Transverse colon (tissue), 3 donors: ENCODE measurements at regions not wholly inside any gene's neighbourhood (a gene's known extent, or its start where the extent isn't known, plus 50 kb on each side); places are given as distances from the start of the nearest gene placed in this dataset.

Source experiments
- CTCF ChIP-seq, 5 experiments: fragments of 200-600 bp in 3 of 5; fragments of 450-650 bp in 2 of 5; sonication (generic) in 3 of 5; IDR thresholded peaks; 1 replicate in 2 of 5; 2 replicates in 3 of 5; pipeline ENCODE4 v1.5.1; 2016 to 2017; ENCODE audit warnings: antibody characterized with exemption in 5 of 5, inconsistent platforms in 3 of 5, mild to moderate bottlenecking in 2 of 5, moderate library complexity in 1 of 5
- POLR2A ChIP-seq: fragments of 450-650 bp; IDR thresholded peaks from one replicate; pipeline ENCODE4 v1.6.1; 2016; ENCODE audit warnings: antibody characterized with exemption, mild to moderate bottlenecking, moderate library complexity

GRCh38 chr7:15820319-15820718 lies 133.8 kb upstream of the MEOX2 start:
- no peak for TF ChIP-seq CTCF (IDR thresholded peaks at IDR 0.05)
- no peak for TF ChIP-seq POLR2A
